Activated naive CD8-positive, alpha-beta T cell treated with anti-CD3 and anti-CD28 coated beads for 36 hours (primary cell): ENCODE measurements at regions not wholly inside any gene's neighbourhood (a gene's known extent, or its start where the extent isn't known, plus 50 kb on each side); places are given as distances from the start of the nearest gene placed in this dataset.

Source experiments
- DNase-seq: peaks from one replicate; pipeline ENCODE4 v3.0.0; 2021
- H3K27ac Mint-ChIP-seq: one replicate; pipeline ENCODE4 v1.8.0; 2022; ENCODE audit warnings: mild to moderate bottlenecking, moderate library complexity, mixed read lengths
- H3K27me3 Mint-ChIP-seq: one replicate; pipeline ENCODE4 v1.8.0; 2022; ENCODE audit warnings: mild to moderate bottlenecking, mixed read lengths
- H3K36me3 Mint-ChIP-seq: one replicate; pipeline ENCODE4 v1.8.0; 2021; ENCODE audit warnings: mild to moderate bottlenecking, mixed read lengths
- H3K4me1 Mint-ChIP-seq: one replicate; pipeline ENCODE4 v1.8.0; 2021; ENCODE audit warnings: mixed read lengths
- H3K4me3 Mint-ChIP-seq: one replicate; pipeline ENCODE4 v1.8.0; 2022; ENCODE audit warnings: mild to moderate bottlenecking, moderate library complexity, mixed read lengths
- H3K9me3 Mint-ChIP-seq: one replicate; pipeline ENCODE4 v1.8.0; 2022; ENCODE audit warnings: mixed read lengths

GRCh38 chr20:6715401-6715941 lies 52.0 kb upstream of the BMP2 start:
- H3K36me3 Mint-ChIP-seq, result no peaks in the 10 kb centered on the region
- DNase-seq, result no peak
- no peak overlapping the region for H3K27ac Mint-ChIP-seq
- no peaks in the 10 kb centered on the region for H3K4me1 Mint-ChIP-seq
- H3K9me3 Mint-ChIP-seq, result peaks cover 5% of the 10 kb centered on the region
- peaks cover 6% of the 10 kb centered on the region for H3K27me3 Mint-ChIP-seq
- H3K4me3 Mint-ChIP-seq, result no peak overlapping the region

- no peak overlapping the region for H3K27ac Mint-ChIP-seq
- H3K4me3 Mint-ChIP-seq, result no peak overlapping the region
- H3K36me3 Mint-ChIP-seq, result no peaks in the 10 kb centered on the region
- H3K27me3 Mint-ChIP-seq, result peaks cover 8% of the 10 kb centered on the region
- H3K9me3 Mint-ChIP-seq, result peaks cover 5% of the 10 kb centered on the region
- no peaks in the 10 kb centered on the region for H3K4me1 Mint-ChIP-seq
- no peak for DNase-seq
These were observed 53.2 kb upstream of the BMP2 start for GRCh38 chr20:6714279-6714711.

GRCh38 chr20:6711951-6712649 lies 55.4 kb upstream of the BMP2 start:
- no peak overlapping the region for H3K4me3 Mint-ChIP-seq
- H3K36me3 Mint-ChIP-seq, result no peaks in the 10 kb centered on the region
- H3K9me3 Mint-ChIP-seq, result no peaks in the 10 kb centered on the region
- no peak for DNase-seq
- peaks cover 6% of the 10 kb centered on the region for H3K27me3 Mint-ChIP-seq
- no peak overlapping the region for H3K27ac Mint-ChIP-seq
- H3K4me1 Mint-ChIP-seq, result no peaks in the 10 kb centered on the region

- H3K36me3 Mint-ChIP-seq, result no peaks in the 10 kb centered on the region
- no peak overlapping the region for H3K4me3 Mint-ChIP-seq
- no peak overlapping the region for H3K27ac Mint-ChIP-seq
- peaks cover 6% of the 10 kb centered on the region for H3K27me3 Mint-ChIP-seq
- no peaks in the 10 kb centered on the region for H3K9me3 Mint-ChIP-seq
- no peaks in the 10 kb centered on the region for H3K4me1 Mint-ChIP-seq
- no peak for DNase-seq
These were observed 57.4 kb upstream of the BMP2 start for GRCh38 chr20:6709910-6710595.

GRCh38 chr20:6708010-6708409 lies 59.5 kb upstream of the BMP2 start:
- peaks cover 6% of the 10 kb centered on the region for H3K27me3 Mint-ChIP-seq
- H3K9me3 Mint-ChIP-seq, result no peaks in the 10 kb centered on the region
- no peak overlapping the region for H3K4me3 Mint-ChIP-seq
- no peaks in the 10 kb centered on the region for H3K4me1 Mint-ChIP-seq
- no peak overlapping the region for H3K27ac Mint-ChIP-seq
- H3K36me3 Mint-ChIP-seq, result no peaks in the 10 kb centered on the region
- DNase-seq, result no peak

GRCh38 chr20:6707321-6707831 lies 60.1 kb upstream of the BMP2 start:
- Mint-ChIP-seq H3K27me3 (peaks cover 6% of the 10 kb centered on the region), H3K4me3 (no peak overlapping the region), H3K27ac (no peak overlapping the region), H3K4me1 (no peaks in the 10 kb centered on the region), H3K9me3 (no peaks in the 10 kb centered on the region), H3K36me3 (no peaks in the 10 kb centered on the region)
- no peak for DNase-seq

GRCh38 chr20:6705926-6706548 lies 61.4 kb upstream of the BMP2 start:
- H3K27ac Mint-ChIP-seq, result no peak overlapping the region
- H3K27me3 Mint-ChIP-seq, result peaks cover 6% of the 10 kb centered on the region
- DNase-seq, result no peak
- no peak overlapping the region for H3K4me3 Mint-ChIP-seq
- no peaks in the 10 kb centered on the region for H3K36me3 Mint-ChIP-seq
- H3K9me3 Mint-ChIP-seq, result no peaks in the 10 kb centered on the region
- H3K4me1 Mint-ChIP-seq, result no peaks in the 10 kb centered on the region

- DNase-seq, result no peak
- Mint-ChIP-seq H3K36me3 (no peaks in the 10 kb centered on the region), H3K9me3 (no peaks in the 10 kb centered on the region), H3K4me3 (no peak overlapping the region), H3K27ac (no peak overlapping the region), H3K27me3 (peaks cover 6% of the 10 kb centered on the region), H3K4me1 (no peaks in the 10 kb centered on the region)
These were observed 62.2 kb upstream of the BMP2 start for GRCh38 chr20:6705106-6705766.

- Mint-ChIP-seq H3K36me3 (no peaks in the 10 kb centered on the region), H3K4me3 (no peak overlapping the region), H3K9me3 (peaks cover 3% of the 10 kb centered on the region), H3K27ac (no peak overlapping the region), H3K4me1 (no peaks in the 10 kb centered on the region), H3K27me3 (peaks cover 2% of the 10 kb centered on the region)
- DNase-seq, result no peak
These were observed 63.2 kb upstream of the BMP2 start for GRCh38 chr20:6704132-6704861.

GRCh38 chr20:6703656-6704055 lies 63.8 kb upstream of the BMP2 start:
- DNase-seq, result no peak
- Mint-ChIP-seq H3K4me3 (no peak overlapping the region), H3K27ac (no peak overlapping the region), H3K27me3 (no peaks in the 10 kb centered on the region), H3K36me3 (no peaks in the 10 kb centered on the region), H3K9me3 (peaks cover 3% of the 10 kb centered on the region), H3K4me1 (no peaks in the 10 kb centered on the region)

- H3K27me3 Mint-ChIP-seq, result no peaks in the 10 kb centered on the region
- DNase-seq, result no peak
- H3K9me3 Mint-ChIP-seq, result peaks cover 3% of the 10 kb centered on the region
- no peaks in the 10 kb centered on the region for H3K36me3 Mint-ChIP-seq
- H3K4me1 Mint-ChIP-seq, result no peaks in the 10 kb centered on the region
- no peak overlapping the region for H3K27ac Mint-ChIP-seq
- no peak overlapping the region for H3K4me3 Mint-ChIP-seq
These were observed 64.4 kb upstream of the BMP2 start for GRCh38 chr20:6703047-6703446.

- no peak overlapping the region for H3K27ac Mint-ChIP-seq
- H3K9me3 Mint-ChIP-seq, result peaks cover 3% of the 10 kb centered on the region
- no peaks in the 10 kb centered on the region for H3K4me1 Mint-ChIP-seq
- H3K36me3 Mint-ChIP-seq, result no peaks in the 10 kb centered on the region
- H3K4me3 Mint-ChIP-seq, result no peak overlapping the region
- DNase-seq, result no peak
- H3K27me3 Mint-ChIP-seq, result no peaks in the 10 kb centered on the region
These were observed 65.3 kb upstream of the BMP2 start for GRCh38 chr20:6702144-6702543.

GRCh38 chr20:6700563-6701329 lies 66.7 kb upstream of the BMP2 start:
- Mint-ChIP-seq H3K27ac (no peak overlapping the region), H3K4me1 (no peaks in the 10 kb centered on the region), H3K36me3 (no peaks in the 10 kb centered on the region), H3K9me3 (peaks cover 3% of the 10 kb centered on the region), H3K4me3 (no peak overlapping the region), H3K27me3 (no peaks in the 10 kb centered on the region)
- DNase-seq, result no peak
